ENCODE measurements at regions not wholly inside any gene's neighbourhood (a gene's known extent, or its start where the extent isn't known, plus 50 kb on each side); places are given as distances from the start of the nearest gene placed in this dataset.

DNA sequence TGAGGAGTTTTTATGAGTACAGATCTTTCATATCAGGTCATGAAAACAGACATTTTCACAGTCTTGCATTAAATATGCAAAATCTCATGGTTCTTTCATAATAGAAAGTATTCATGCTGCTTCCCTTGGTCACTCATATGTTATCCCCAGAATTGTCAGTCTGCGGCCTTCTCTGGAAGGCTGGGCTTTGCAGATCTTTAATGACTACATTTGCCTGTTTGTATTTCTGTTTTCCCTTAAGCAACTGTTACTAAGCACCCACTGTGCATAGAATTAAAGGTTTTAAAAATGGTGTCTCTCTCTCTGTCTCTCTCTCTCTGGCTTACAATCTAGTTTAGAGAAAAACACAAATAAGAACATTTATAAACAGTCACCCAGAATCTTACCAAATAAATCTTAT is 456.3 kb downstream of the RIT2 start:
- TF ChIP-seq, protein P1, sequence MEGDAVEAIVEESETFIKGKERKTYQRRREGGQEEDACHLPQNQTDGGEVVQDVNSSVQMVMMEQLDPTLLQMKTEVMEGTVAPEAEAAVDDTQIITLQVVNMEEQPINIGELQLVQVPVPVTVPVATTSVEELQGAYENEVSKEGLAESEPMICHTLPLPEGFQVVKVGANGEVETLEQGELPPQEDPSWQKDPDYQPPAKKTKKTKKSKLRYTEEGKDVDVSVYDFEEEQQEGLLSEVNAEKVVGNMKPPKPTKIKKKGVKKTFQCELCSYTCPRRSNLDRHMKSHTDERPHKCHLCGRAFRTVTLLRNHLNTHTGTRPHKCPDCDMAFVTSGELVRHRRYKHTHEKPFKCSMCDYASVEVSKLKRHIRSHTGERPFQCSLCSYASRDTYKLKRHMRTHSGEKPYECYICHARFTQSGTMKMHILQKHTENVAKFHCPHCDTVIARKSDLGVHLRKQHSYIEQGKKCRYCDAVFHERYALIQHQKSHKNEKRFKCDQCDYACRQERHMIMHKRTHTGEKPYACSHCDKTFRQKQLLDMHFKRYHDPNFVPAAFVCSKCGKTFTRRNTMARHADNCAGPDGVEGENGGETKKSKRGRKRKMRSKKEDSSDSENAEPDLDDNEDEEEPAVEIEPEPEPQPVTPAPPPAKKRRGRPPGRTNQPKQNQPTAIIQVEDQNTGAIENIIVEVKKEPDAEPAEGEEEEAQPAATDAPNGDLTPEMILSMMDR (IDR thresholded peaks at IDR 0.05; ENCODE audit: poor library complexity, severe bottlenecking) = no peak
- ATAC-seq (ENCODE audit: low read depth) = no peak
- Histone ChIP-seq H3K4me3 (ENCODE audit: severe bottlenecking) (no peak overlapping the region), H3K27ac (ENCODE audit: poor library complexity, severe bottlenecking) (no peak overlapping the region), H3K9me3 (ENCODE audit: severe bottlenecking) (no peaks in the 10 kb centered on the region), H3K4me1 (ENCODE audit: insufficient read depth, poor library complexity, severe bottlenecking) (no peaks in the 10 kb centered on the region), H3K36me3 (ENCODE audit: low read depth) (no peaks in the 10 kb centered on the region), H3K27me3 (ENCODE audit: insufficient read depth, poor library complexity, severe bottlenecking) (no peaks in the 10 kb centered on the region)
- no peak for DNase-seq (ENCODE audit: low spot score)

DNA sequence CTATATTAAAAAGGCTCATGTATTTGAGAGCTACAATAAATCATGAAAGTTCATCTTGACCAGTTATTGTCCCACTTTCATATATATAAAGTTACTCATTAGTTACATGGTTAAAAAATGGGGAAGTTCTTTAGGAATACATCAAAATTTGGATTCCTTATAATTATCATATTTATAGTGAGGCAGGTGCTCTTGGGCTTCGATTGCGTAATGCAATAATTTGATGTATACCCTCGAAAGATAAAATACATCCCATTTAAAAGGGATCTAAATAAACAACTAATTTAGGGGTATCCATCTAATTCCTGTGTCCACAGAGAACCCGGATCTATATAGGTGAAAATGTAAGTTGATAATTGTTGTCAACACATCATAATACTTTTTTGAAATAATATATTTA is 444.6 kb downstream of the RIT2 start:
- TF ChIP-seq, protein P1 (IDR thresholded peaks at IDR 0.05; ENCODE audit: poor library complexity, severe bottlenecking) = no peak
- Histone ChIP-seq H3K9me3 (ENCODE audit: severe bottlenecking) (no peaks in the 10 kb centered on the region), H3K27ac (ENCODE audit: poor library complexity, severe bottlenecking) (no peak overlapping the region), H3K4me1 (ENCODE audit: insufficient read depth, poor library complexity, severe bottlenecking) (no peaks in the 10 kb centered on the region), H3K36me3 (ENCODE audit: low read depth) (no peaks in the 10 kb centered on the region), H3K27me3 (ENCODE audit: insufficient read depth, poor library complexity, severe bottlenecking) (no peaks in the 10 kb centered on the region), H3K4me3 (ENCODE audit: severe bottlenecking) (no peak overlapping the region)
- ATAC-seq (ENCODE audit: low read depth) = no peak
- no peak for DNase-seq (ENCODE audit: low spot score)

DNA sequence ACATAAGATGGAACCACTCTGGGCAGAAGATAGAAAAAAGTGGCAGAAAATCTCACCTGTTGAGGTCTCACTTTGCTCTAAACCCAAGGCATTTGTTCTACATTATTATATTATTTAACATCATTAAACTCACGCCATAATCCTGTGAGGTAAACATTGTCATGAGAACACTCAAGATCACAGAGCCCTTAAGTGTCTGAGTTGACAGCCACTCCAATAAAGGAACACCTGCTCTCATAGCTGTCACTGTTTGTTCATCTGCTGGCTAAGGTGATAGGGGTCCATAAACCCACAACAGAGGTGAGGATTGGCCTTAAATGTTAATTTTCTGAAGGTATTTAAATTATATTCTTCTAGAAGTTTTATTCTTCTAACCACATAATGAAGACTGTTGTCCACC is 439.7 kb downstream of the RIT2 start:
- H3K4me3 ChIP-seq (ENCODE audit: severe bottlenecking) = no peak overlapping the region
- no peak for ATAC-seq (ENCODE audit: low read depth)

DNA sequence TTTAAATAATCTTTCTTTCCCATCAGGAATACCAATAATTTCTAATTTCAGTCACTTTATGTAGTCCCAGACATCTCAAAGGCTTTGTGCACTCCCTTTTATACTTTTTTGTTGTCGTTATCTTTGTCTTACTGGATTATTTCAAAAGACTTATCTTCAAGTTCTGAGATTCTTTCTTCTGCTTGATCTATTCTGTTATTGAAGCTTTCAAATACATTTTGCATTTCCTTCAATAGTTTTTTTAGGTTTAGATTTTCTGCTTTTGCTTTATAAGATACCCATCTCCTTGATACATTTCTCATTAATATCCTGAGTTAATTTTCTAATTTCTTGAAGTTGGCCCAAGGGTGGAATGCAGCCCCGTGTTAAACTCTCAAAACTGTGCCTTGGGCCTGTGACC is 432.4 kb downstream of the RIT2 start:
- ATAC-seq (ENCODE audit: low read depth) (no peak), DNase-seq (ENCODE audit: low spot score) (no peak)
- TF ChIP-seq, protein P1 (IDR thresholded peaks at IDR 0.05; ENCODE audit: poor library complexity, severe bottlenecking) = no peak
- Histone ChIP-seq H3K4me1 (ENCODE audit: insufficient read depth, poor library complexity, severe bottlenecking) (no peaks in the 10 kb centered on the region), H3K27me3 (ENCODE audit: insufficient read depth, poor library complexity, severe bottlenecking) (no peaks in the 10 kb centered on the region), H3K4me3 (ENCODE audit: severe bottlenecking) (no peak overlapping the region), H3K36me3 (ENCODE audit: low read depth) (no peaks in the 10 kb centered on the region), H3K9me3 (ENCODE audit: severe bottlenecking) (no peaks in the 10 kb centered on the region), H3K27ac (ENCODE audit: poor library complexity, severe bottlenecking) (no peak overlapping the region)

More for the DNA sequence above, 439.7 kb downstream of the RIT2 start:
- no peak for DNase-seq (ENCODE audit: low spot score)
- H3K4me1 ChIP-seq (ENCODE audit: insufficient read depth, poor library complexity, severe bottlenecking) = no peaks in the 10 kb centered on the region
- no peaks in the 10 kb centered on the region for H3K27me3 ChIP-seq (ENCODE audit: insufficient read depth, poor library complexity, severe bottlenecking)
- no peaks in the 10 kb centered on the region for H3K9me3 ChIP-seq (ENCODE audit: severe bottlenecking)
- TF ChIP-seq, protein P1 (IDR thresholded peaks at IDR 0.05; ENCODE audit: poor library complexity, severe bottlenecking) = no peak
- no peak overlapping the region for H3K27ac ChIP-seq (ENCODE audit: poor library complexity, severe bottlenecking)
- H3K36me3 ChIP-seq (ENCODE audit: low read depth) = no peaks in the 10 kb centered on the region

DNA sequence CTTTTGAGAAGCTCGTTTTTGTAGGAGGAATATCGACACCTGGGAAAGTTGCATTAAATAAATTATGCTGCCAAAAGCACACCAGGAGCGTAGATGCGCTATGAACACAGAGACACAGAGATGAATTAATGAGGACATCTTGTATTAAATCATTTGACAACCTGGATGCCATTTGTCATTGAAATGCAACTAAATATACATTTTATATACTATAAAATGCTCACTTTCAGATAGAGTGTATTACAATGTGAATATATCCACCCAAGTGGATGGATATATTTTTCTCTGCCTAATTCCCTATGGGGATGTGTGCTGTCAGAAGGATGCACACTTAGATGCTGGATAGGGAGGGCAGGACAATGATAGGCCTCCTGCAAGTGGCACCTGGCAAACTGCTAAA is 426.2 kb downstream of the RIT2 start:
- no peaks in the 10 kb centered on the region for H3K9me3 ChIP-seq (ENCODE audit: severe bottlenecking)
- no peak overlapping the region for H3K27ac ChIP-seq (ENCODE audit: poor library complexity, severe bottlenecking)
- no peak for ATAC-seq (ENCODE audit: low read depth)
- H3K4me1 ChIP-seq (ENCODE audit: insufficient read depth, poor library complexity, severe bottlenecking) = no peaks in the 10 kb centered on the region
- TF ChIP-seq, protein P1 (IDR thresholded peaks at IDR 0.05; ENCODE audit: poor library complexity, severe bottlenecking) = no peak
- no peaks in the 10 kb centered on the region for H3K36me3 ChIP-seq (ENCODE audit: low read depth)
- no peaks in the 10 kb centered on the region for H3K27me3 ChIP-seq (ENCODE audit: insufficient read depth, poor library complexity, severe bottlenecking)
- no peak for DNase-seq (ENCODE audit: low spot score)
- no peak overlapping the region for H3K4me3 ChIP-seq (ENCODE audit: severe bottlenecking)
